OCI-LY7 (cell line): ENCODE measurements at regions not wholly inside any gene's neighbourhood (a gene's known extent, or its start where the extent isn't known, plus 50 kb on each side); places are given as distances from the start of the nearest gene placed in this dataset.

Source experiments
- CTCF ChIP-seq: fragments of 200-600 bp; sonication (generic); conservative IDR thresholded peaks from 2 replicates; pipeline ENCODE4 v1.5.1; 2014; ENCODE audit warnings: mild to moderate bottlenecking, antibody characterized with exemption, low read length, moderate library complexity, mixed read lengths
- EZH2phosphoT487 ChIP-seq: fragments of 200-600 bp; sonication (generic); IDR thresholded peaks from 2 replicates; pipeline ENCODE4 v1.6.1; 2018; ENCODE audit warnings: low read depth, borderline replicate concordance, mild to moderate bottlenecking, mixed run types, antibody characterized with exemption, low read length, moderate library complexity, mixed read lengths

- no peak for TF ChIP-seq CTCF
- no peak for TF ChIP-seq EZH2phosphoT487
These were observed 234.2 kb upstream of the SPOPL start for GRCh38 chr2:138267161-138267901.
